ENCODE measurements at regions not wholly inside any gene's neighbourhood (a gene's known extent, or its start where the extent isn't known, plus 50 kb on each side); places are given as distances from the start of the nearest gene placed in this dataset.

DNA sequence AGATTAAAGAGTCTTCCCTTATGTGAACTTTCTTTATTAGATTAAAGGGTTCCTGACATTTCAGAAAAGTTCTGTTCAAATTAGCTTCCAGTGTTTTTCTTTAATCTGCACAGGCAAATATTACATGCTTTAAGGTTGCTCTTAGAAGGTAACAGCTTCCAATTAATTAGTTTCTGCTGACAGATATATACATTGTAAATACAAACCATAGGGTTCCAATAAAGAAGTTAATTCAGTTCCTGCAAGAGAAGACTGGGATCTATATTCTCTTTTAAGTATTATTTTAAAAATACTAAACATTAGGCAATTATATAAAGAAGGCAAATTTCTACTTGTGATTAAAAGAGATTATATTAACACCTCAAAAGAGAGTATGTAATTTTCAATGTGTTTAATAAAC is 795.7 kb downstream of the MAT2B start:
- TF ChIP-seq POLR2A (IDR thresholded peaks at IDR 0.05; ENCODE audit: low read depth, low read length) (no peak), EZH2 (IDR thresholded peaks at IDR 0.05; ENCODE audit: borderline replicate concordance, low read depth, low read length, severe bottlenecking) (no peak), POLR2AphosphoS5 (IDR thresholded peaks at IDR 0.05; ENCODE audit: insufficient read depth, low read depth, low read length) (no peak), GATA2 (IDR thresholded peaks at IDR 0.05; ENCODE audit: insufficient read depth, insufficient read length, low read depth, low read length) (no peak)
- TF ChIP-seq, protein P1, sequence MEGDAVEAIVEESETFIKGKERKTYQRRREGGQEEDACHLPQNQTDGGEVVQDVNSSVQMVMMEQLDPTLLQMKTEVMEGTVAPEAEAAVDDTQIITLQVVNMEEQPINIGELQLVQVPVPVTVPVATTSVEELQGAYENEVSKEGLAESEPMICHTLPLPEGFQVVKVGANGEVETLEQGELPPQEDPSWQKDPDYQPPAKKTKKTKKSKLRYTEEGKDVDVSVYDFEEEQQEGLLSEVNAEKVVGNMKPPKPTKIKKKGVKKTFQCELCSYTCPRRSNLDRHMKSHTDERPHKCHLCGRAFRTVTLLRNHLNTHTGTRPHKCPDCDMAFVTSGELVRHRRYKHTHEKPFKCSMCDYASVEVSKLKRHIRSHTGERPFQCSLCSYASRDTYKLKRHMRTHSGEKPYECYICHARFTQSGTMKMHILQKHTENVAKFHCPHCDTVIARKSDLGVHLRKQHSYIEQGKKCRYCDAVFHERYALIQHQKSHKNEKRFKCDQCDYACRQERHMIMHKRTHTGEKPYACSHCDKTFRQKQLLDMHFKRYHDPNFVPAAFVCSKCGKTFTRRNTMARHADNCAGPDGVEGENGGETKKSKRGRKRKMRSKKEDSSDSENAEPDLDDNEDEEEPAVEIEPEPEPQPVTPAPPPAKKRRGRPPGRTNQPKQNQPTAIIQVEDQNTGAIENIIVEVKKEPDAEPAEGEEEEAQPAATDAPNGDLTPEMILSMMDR (IDR thresholded peaks at IDR 0.05; ENCODE audit: extremely low read depth in 1 of 2, insufficient read depth in 1 of 2, low read depth in 1 of 2, low read length in 2 of 2), result no peak
- TF ChIP-seq, protein P2, sequence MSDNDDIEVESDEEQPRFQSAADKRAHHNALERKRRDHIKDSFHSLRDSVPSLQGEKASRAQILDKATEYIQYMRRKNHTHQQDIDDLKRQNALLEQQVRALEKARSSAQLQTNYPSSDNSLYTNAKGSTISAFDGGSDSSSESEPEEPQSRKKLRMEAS (IDR thresholded peaks at IDR 0.05; ENCODE audit: insufficient read depth, insufficient read length), result no peak

Data from endothelial cell of umbilical vein (primary cell).